ENCODE measurements at regions not wholly inside any gene's neighbourhood (a gene's known extent, or its start where the extent isn't known, plus 50 kb on each side); places are given as distances from the start of the nearest gene placed in this dataset.

DNA sequence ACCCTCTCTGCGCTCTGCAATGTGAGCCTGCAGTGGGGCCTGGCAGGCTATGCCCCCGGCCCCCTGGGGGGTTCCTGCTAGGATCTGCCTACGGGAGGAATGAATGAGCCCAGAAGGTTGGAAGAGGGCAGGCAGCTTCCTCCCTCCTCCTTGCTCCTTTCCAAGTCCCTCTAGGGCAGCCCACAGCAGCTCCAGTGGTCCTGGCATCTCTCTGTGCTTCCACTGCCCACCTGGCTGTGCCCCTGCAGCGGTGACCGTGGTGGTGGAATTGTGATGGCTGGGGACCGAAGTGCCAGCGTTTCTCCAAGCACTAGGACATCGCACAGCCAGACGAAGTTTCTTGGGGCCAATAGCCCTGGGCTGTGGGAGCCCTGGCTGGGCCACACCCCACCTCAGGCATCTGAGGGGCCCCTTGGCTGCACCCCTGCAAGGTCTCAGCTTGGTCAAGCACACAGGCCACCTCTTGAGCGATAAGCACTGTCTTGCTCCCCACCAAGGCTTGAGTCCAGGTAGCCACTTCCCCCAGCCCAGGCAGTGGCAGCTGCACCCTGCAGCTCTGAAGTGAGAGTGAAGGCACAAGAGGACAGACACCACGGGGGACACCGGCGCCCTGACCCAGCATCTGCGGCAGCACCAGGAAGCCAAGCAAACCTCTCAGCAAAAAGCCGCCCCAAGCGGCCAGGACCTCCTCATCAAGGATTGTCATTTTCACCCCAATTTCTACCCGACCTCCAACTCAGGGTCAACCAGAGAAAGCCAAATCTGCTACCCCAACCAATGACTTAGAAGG is 346.3 kb downstream of the CTTN start:
- H4K20me1 ChIP-seq (ENCODE audit: insufficient read depth): no peaks in the 10 kb centered on the region
- H3K79me2 ChIP-seq (replicated peaks; ENCODE audit: insufficient read depth, low read length): no peaks in the 10 kb centered on the region

DNA sequence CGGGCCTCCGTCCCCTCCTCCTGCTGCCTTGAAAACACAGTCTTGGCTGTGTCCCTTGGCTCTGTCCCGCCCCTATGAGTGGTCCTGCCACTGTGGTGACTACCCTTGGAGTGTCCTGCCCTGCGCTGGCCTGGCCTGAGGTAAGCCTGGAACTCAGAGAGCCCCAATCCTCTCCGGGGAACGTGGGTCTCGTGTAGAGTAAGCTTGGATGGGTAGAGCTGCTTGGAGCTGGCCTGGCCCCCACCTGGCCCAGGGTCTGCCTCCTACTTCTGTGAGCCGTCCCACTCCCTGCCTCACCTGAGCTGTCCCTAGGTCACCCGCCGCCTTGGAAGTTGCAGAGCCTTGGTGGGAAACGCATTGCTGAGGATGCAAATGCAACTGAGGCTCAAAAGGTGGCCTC is 347.1 kb downstream of the CTTN start:
- Histone ChIP-seq H3K27ac (ENCODE audit: low read length) (no peak overlapping the region), H3K4me3 (ENCODE audit: low read length) (no peak overlapping the region), H4K20me1 (ENCODE audit: insufficient read depth) (no peaks in the 10 kb centered on the region), H3K9me3 (ENCODE audit: low read length) (peaks cover 7% of the 10 kb centered on the region), H3K79me2 (replicated peaks; ENCODE audit: insufficient read depth, low read length) (no peaks in the 10 kb centered on the region), H3K9ac (ENCODE audit: low read length) (no peak overlapping the region), H3K9me2 (ENCODE audit: insufficient read depth, low read length) (no peaks in the 10 kb centered on the region), H3K36me3 (ENCODE audit: insufficient read depth, low read length) (no peaks in the 10 kb centered on the region), H3K27me3 (ENCODE audit: insufficient read depth, low read depth, low read length) (no peaks in the 10 kb centered on the region), H2AFZ (ENCODE audit: low read depth, low read length) (no peak overlapping the region), H3K4me2 (ENCODE audit: low read length) (no peak overlapping the region), H3F3A (ENCODE audit: insufficient read depth, low read length, poor library complexity, severe bottlenecking) (no peaks in the 10 kb centered on the region)
- TF ChIP-seq TAF1 (IDR thresholded peaks at IDR 0.05; ENCODE audit: low read depth) (no peak), EZH2 (IDR thresholded peaks at IDR 0.05; ENCODE audit: borderline replicate concordance, insufficient read depth, low read length, poor library complexity, severe bottlenecking) (no peak), MXI1 (conservative IDR thresholded peaks at IDR 0.05; ENCODE audit: poor library complexity, severe bottlenecking) (no peak), SMC3 (conservative IDR thresholded peaks at IDR 0.05; ENCODE audit: poor library complexity) (no peak), EP300 (conservative IDR thresholded peaks at IDR 0.05; ENCODE audit: poor library complexity, severe bottlenecking) (no peak), POLR2AphosphoS5 (IDR thresholded peaks at IDR 0.05) (no peak), RAD21 (conservative IDR thresholded peaks at IDR 0.05) (no peak)
- TF ChIP-seq, protein P1, sequence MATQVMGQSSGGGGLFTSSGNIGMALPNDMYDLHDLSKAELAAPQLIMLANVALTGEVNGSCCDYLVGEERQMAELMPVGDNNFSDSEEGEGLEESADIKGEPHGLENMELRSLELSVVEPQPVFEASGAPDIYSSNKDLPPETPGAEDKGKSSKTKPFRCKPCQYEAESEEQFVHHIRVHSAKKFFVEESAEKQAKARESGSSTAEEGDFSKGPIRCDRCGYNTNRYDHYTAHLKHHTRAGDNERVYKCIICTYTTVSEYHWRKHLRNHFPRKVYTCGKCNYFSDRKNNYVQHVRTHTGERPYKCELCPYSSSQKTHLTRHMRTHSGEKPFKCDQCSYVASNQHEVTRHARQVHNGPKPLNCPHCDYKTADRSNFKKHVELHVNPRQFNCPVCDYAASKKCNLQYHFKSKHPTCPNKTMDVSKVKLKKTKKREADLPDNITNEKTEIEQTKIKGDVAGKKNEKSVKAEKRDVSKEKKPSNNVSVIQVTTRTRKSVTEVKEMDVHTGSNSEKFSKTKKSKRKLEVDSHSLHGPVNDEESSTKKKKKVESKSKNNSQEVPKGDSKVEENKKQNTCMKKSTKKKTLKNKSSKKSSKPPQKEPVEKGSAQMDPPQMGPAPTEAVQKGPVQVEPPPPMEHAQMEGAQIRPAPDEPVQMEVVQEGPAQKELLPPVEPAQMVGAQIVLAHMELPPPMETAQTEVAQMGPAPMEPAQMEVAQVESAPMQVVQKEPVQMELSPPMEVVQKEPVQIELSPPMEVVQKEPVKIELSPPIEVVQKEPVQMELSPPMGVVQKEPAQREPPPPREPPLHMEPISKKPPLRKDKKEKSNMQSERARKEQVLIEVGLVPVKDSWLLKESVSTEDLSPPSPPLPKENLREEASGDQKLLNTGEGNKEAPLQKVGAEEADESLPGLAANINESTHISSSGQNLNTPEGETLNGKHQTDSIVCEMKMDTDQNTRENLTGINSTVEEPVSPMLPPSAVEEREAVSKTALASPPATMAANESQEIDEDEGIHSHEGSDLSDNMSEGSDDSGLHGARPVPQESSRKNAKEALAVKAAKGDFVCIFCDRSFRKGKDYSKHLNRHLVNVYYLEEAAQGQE (IDR thresholded peaks at IDR 0.05; ENCODE audit: borderline replicate concordance): no peak
- TF ChIP-seq, protein P2, sequence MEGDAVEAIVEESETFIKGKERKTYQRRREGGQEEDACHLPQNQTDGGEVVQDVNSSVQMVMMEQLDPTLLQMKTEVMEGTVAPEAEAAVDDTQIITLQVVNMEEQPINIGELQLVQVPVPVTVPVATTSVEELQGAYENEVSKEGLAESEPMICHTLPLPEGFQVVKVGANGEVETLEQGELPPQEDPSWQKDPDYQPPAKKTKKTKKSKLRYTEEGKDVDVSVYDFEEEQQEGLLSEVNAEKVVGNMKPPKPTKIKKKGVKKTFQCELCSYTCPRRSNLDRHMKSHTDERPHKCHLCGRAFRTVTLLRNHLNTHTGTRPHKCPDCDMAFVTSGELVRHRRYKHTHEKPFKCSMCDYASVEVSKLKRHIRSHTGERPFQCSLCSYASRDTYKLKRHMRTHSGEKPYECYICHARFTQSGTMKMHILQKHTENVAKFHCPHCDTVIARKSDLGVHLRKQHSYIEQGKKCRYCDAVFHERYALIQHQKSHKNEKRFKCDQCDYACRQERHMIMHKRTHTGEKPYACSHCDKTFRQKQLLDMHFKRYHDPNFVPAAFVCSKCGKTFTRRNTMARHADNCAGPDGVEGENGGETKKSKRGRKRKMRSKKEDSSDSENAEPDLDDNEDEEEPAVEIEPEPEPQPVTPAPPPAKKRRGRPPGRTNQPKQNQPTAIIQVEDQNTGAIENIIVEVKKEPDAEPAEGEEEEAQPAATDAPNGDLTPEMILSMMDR (IDR thresholded peaks at IDR 0.05; ENCODE audit: poor library complexity, severe bottlenecking): no peak

More for the DNA sequence above, 346.3 kb downstream of the CTTN start:
- no peaks in the 10 kb centered on the region for H3K27me3 ChIP-seq (ENCODE audit: insufficient read depth, low read depth, low read length)
- no peak overlapping the region for H3K9ac ChIP-seq (ENCODE audit: low read length)
- H3K36me3 ChIP-seq (ENCODE audit: insufficient read depth, low read length): no peaks in the 10 kb centered on the region
- no peaks in the 10 kb centered on the region for H3K9me3 ChIP-seq (ENCODE audit: low read length)
- H3F3A ChIP-seq (ENCODE audit: insufficient read depth, low read length, poor library complexity, severe bottlenecking): no peaks in the 10 kb centered on the region
- TF ChIP-seq EP300 (conservative IDR thresholded peaks at IDR 0.05; ENCODE audit: poor library complexity, severe bottlenecking) (no peak), EZH2 (IDR thresholded peaks at IDR 0.05; ENCODE audit: borderline replicate concordance, insufficient read depth, low read length, poor library complexity, severe bottlenecking) (no peak), TAF1 (IDR thresholded peaks at IDR 0.05; ENCODE audit: low read depth) (no peak), MXI1 (conservative IDR thresholded peaks at IDR 0.05; ENCODE audit: poor library complexity, severe bottlenecking) (no peak), RAD21 (conservative IDR thresholded peaks at IDR 0.05) (no peak), SMC3 (conservative IDR thresholded peaks at IDR 0.05; ENCODE audit: poor library complexity) (no peak), POLR2AphosphoS5 (IDR thresholded peaks at IDR 0.05) (no peak)
- TF ChIP-seq, protein P1 (IDR thresholded peaks at IDR 0.05; ENCODE audit: borderline replicate concordance): no peak
- TF ChIP-seq, protein P2 (IDR thresholded peaks at IDR 0.05; ENCODE audit: poor library complexity, severe bottlenecking): no peak
- no peaks in the 10 kb centered on the region for H3K9me2 ChIP-seq (ENCODE audit: insufficient read depth, low read length)
- no peak overlapping the region for H3K4me2 ChIP-seq (ENCODE audit: low read length)
- no peak overlapping the region for H2AFZ ChIP-seq (ENCODE audit: low read depth, low read length)
- H3K4me3 ChIP-seq (ENCODE audit: low read length): no peak overlapping the region
- no peak overlapping the region for H3K27ac ChIP-seq (ENCODE audit: low read length)
